K562 (cell line): ENCODE measurements at regions not wholly inside any gene's neighbourhood (a gene's known extent, or its start where the extent isn't known, plus 50 kb on each side); places are given as distances from the start of the nearest gene placed in this dataset.

Experiments
- CTCF ChIP-seq, 3 experiments: IDR thresholded peaks in 2 of 3; conservative IDR thresholded peaks in 1 of 3; 2 replicates each; pipeline ENCODE4 v1.5.1; 2011 to 2012; ENCODE audit warnings: low read length in 3 of 3, mild to moderate bottlenecking in 3 of 3, control low read depth in 2 of 3, improper control_type of control experiment in 1 of 3, inconsistent platforms in 1 of 3, low read depth in 1 of 3, mixed read lengths in 1 of 3, moderate library complexity in 1 of 3; ENCODE audit not compliant: insufficient read depth in 2 of 3
- EP300 ChIP-seq: IDR thresholded peaks from 2 replicates; pipeline ENCODE4 v1.6.1; 2012; ENCODE audit warnings: low read length, improper control_type of control experiment
- HDAC2 ChIP-seq: fragments of 450-650 bp; IDR thresholded peaks from 2 replicates; pipeline ENCODE4 v1.6.1; 2016; ENCODE audit warnings: mild to moderate bottlenecking
- HNRNPH1 ChIP-seq: fragments of 200-400 bp; formaldehyde crosslinking; optimal IDR thresholded peaks from 2 replicates; pipeline ENCODE3; 2017; ENCODE audit warnings: low read depth, mild to moderate bottlenecking, low read length, moderate library complexity
- MAZ ChIP-seq, 2 experiments: fragments of 450-650 bp in 1 of 2; sonication (generic) in 1 of 2; formaldehyde crosslinking; IDR thresholded peaks in 1 of 2; conservative IDR thresholded peaks in 1 of 2; 2 replicates each; pipeline versions ENCODE4 v1.4.0 to v1.5.0; 2020; ENCODE audit warnings: mild to moderate bottlenecking in 1 of 2, missing genetic modification reagents in 1 of 2
- POLR2A ChIP-seq: fragments of 450-650 bp; conservative IDR thresholded peaks from 2 replicates; pipeline ENCODE4 v1.6.1; 2016
- ZFX ChIP-seq: sonication (generic); formaldehyde crosslinking; IDR thresholded peaks from 2 replicates; pipeline ENCODE4 v1.8.0; 2022; ENCODE audit warnings: mild to moderate bottlenecking, missing genetic modification reagents, moderate library complexity

DNA sequence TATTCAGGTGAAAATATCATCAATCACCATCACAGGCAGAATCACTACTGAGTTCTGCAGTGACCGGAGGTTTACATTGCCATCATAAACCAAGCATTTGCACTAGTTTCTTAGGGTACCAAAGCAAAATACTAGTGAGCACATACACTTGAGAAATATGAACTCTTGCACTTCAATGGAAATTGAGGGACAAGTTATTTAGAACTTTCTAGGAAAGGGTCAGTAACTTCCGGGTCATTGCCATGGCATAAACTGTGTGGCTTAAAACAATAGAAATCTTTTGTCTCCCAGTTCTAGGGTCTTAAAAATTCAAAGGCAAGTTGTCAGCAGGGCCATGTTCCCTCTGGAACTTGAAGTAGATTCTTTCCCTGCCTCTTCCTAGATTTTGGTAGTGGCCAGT, 197.5 kb downstream of the ZC3H11B start:
- TF ChIP-seq MAZ (CRISPR knock-in tag; conservative IDR thresholded peaks at IDR 0.05 in 1 of 2, IDR thresholded peaks at IDR 0.05 in 1 of 2) (no peak), HDAC2 (no peak), ZFX (CRISPR knock-in tag) (no peak), HNRNPH1 (no peak), CTCF (IDR thresholded peaks at IDR 0.05 in 2 of 3, conservative IDR thresholded peaks at IDR 0.05 in 1 of 3; ENCODE audit: insufficient read depth in 2 of 3, low read depth in 1 of 3, low read length in 3 of 3) (no peak), POLR2A (no peak), EP300 (no peak)
